NCI-H526 treated with DMSO at 0.1 percent for 48 hours (cell line): ENCODE measurements at regions not wholly inside any gene's neighbourhood (a gene's known extent, or its start where the extent isn't known, plus 50 kb on each side); places are given as distances from the start of the nearest gene placed in this dataset.
"Not testable (repeated sequence)": the region's sequence is repeated elsewhere in the genome, so short reads cannot be mapped to it uniquely, and the experiment has no call there.

ENCODE experiments used
- DNase-seq: peaks from one replicate; lab custom pipeline; 2025; lab: John Stamatoyannopoulos, UW

DNA sequence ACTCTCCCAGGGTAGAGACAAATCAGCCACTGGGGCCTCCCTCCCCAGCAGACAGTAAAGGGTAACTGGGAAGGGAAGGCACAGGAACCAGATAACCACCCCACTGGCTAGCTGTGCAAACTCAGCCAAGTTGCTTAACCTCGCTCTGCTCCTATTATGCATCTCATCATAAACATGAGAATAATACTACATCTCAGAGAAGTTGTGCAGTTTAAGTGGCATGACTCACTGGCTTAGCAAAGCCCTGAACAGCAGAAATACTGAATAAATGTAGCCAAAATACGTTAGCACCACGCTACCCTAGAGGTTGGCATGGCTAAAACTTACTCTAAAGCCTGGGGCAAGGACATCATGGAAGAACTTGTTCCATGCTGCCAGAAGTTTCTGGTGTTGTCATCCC is 128.1 kb upstream of the ANK3 start:
- no peak for DNase-seq

DNA sequence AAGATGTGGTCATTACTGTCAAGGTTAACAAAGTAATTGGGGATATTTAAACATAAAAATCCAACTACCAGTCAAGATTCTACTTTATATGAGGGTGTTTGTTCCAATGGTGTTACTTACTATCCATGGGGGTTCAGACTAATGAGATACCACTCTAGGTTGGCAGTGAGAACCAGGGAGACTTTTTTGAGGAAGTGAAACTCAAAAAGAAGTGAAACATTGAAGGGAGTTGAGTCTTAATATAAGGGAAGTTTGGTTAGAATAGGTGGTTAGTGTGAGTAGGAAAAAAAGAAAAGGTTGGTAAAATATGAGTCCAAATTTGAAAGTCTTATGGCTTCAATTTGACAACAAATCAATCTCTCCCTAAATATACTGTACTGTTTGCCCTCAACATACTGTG is 123.6 kb upstream of the ANK3 start:
- no peak for DNase-seq

DNA sequence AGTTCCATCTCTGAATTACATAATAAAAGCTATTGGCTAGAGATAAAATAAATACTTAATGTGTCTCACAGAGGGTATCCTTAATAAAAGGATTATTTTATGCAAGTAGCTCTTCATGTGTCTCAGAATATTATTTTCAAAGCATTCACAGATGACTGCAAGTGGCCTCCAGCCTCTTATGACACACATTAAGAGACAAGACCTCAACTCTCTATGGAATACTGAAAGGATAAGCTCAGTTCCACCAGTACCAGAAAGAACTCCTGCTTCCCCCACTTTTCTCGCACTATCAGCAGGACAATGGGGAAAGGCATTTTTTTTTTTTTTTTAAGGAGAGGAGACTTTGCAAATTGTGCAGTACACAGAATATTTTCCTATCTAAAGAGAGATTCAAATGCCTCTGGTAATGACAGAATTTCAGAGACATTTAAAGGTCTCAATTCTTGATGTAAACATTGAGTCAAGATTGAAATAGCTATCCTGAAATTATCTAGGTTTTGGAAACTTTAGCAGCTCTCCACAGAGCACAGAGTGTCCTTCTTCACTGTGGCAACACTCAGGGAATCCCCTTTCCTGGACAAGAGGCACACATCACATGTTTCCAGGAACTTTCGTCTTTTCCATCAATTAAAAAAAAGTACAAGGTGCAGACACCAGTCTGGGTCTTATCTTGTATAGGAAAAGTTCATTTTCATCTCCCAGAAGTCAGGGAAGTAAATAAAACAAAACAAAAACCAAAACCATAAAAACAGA is 122.0 kb upstream of the ANK3 start:
- DNase-seq, result no peak

DNA sequence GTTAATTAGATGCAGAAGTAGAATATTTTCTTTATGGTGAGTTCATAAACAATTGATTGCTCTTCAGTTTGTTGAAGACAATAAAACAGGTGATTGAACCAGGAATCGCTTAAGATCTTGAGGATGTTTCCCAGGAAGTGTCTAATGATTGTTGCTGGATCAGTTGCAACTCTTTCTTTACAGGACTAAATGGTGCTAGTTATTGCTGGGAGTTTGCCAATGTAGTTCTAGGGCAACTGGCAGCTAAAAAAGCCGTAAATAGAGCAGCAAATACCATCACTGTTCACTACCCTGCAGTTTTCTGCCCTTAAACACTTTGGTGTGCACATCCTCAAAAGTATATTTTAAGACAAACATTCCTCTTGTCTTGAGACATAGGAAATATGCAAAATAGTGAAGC is 119.2 kb upstream of the ANK3 start:
- DNase-seq, result no peak

DNA sequence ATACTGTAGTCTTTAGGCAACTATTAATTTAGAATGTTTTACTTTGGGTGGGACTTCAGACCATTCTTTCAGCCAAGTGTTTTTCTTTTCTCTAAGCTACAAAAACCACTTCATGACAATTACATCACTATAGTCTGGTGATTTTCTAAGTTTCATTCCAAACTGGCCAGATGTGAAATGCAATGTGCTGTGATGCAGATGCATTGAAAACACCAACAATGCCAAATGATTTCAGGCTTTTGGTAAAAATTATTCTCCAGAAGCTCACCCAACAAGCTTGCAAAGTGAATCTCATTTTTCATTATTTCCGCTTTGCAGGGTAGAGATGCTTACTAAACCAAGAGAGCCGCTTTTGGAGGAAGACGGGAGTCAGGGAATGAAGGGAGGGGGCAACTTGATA is 118.4 kb upstream of the ANK3 start:
- no peak for DNase-seq

DNA sequence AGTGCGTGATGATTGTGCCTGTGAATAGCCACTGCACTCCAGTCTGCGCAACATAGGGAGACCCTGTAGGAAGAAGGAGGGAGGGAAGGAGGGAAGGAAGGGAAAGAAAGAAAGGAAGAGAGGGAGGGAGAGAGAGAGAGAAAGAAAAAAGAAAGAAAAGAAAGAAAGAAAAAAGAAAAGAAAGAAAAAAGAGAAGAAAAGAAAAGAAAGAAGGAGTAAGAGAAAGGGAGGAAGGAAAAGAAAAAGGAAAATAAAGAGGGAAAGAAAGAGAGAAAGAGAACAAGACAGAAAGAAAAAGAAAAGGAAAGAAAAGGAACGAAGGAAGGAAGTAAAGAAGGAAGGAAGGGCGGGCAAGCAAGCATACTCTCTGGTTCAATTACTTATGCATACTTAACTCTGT is 112.9 kb upstream of the ANK3 start:
- DNase-seq, result no peak

DNA sequence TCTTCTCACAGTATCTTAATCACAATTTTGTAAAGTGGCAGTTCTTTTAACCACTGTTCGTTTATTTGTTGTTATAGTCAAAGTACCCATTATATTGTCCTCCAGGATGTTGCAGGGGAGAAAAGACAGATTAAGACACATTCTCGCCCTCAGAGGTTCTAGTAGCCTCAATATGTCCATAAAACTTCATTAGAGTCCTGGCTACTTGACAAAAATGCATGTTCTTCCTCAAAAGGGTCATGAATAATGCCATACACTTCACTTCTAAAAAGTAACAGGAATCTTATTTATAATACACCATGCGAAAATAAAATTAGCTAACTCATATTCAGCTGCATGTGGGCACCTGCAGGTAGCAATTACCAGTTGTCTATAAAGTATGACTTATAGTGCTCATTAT is 109.3 kb upstream of the ANK3 start:
- no peak for DNase-seq

DNA sequence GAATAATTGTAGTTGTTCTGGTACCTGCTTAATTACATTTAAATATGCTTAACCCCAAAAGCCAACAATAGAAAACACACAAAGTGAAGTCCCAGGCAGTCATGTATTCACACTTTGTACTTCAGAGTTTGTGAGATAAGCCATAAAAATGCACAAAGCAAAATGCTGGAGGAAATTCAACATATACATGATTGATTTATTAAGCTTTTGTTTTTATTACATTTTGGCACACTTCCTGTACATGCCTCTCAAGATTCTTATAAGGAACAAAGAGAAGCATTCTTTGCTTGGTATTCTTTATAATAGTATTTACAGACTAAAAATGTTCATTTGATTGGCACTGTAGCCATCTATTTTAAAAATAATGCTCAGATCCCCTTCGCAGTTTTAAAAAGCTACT is 107.7 kb upstream of the ANK3 start:
- no peak for DNase-seq

DNA sequence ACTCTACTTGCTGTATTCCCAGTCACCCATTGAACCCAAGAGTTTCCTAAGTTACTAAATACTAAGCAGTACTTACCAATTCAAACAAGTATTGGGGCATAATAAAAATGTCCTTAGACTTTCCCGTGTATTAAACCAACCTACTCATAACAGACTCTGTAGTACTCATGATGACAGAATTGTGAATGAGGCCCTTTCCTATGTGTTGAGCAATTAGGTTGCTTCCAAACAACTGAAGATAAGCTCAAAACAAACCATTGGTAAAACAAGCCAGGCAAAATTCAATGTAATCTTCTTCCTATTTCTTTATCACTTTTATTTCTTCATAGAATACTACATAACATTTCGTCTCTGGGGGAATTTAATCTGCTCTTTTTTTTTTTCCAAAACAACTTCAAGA is 106.5 kb upstream of the ANK3 start:
- no peak for DNase-seq

DNA sequence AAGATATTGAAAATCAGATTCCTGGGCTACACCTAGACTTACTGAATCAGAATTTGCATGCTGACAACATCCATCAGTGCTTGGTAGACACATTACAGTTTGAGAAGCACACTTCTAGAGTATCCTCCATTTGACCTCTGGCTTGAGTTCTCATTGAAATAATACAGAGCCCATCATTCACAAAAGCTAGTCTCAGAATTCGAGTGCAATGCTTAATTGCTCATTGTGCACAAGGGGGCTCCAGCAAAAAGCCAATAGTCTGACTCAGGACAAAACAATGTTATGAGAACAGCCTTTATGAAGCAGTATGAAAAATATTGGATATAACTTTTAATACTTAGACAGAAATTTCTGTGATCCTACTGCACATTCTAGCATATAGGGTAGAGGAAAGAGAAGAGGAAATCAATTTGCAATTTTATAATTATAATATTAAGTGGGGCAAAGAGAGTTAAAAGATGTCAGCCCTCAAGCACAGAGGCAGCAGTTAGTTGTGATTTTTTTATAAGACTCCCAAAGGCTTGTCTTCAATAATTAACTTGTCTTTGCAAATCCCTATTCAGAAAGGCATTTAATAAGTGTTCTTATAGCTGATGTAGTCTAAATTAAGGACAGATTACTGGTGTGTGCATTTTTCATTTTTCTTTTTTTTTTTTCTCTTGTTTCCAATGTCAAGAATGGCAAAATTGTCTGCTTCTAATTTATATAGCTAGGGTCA is 105.8 kb upstream of the ANK3 start:
- DNase-seq, result no peak

DNA sequence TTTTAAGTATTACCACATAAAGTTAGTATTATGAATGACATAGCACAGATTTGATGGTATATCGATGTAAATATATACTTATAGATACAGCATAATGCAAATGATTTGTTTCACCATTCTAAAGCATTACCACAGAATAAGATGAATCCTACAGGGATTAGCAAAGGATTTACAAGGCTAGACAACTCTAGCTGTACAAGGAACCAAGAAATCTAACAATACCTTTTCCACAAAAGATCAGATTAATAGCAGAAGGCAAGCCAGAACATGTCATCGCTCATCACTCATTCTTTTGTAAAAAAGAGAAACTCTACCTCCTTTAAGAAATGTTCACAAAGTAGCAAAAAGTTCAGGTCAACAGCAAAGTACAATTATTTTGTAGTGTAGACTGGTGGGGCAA is 105.1 kb upstream of the ANK3 start:
- DNase-seq, result no peak

DNA sequence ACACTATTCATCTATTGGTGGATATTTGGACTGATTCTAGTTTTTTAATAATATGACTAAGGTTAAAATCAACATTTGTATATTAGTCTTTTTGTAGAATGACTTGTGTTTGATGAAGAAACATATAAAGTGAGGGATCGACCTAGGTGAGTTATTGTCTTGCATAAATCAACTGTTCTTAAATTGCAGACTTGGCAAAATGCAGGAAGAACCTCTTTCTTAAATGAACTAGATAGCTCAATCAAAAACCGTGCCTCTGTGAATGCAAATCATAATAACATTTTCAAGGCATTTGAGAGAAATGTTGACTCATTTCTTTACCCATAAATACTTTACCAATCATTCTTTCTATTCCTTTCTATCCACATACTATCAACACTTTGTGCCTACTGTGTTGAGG is 101.5 kb upstream of the ANK3 start:
- no peak for DNase-seq

DNA sequence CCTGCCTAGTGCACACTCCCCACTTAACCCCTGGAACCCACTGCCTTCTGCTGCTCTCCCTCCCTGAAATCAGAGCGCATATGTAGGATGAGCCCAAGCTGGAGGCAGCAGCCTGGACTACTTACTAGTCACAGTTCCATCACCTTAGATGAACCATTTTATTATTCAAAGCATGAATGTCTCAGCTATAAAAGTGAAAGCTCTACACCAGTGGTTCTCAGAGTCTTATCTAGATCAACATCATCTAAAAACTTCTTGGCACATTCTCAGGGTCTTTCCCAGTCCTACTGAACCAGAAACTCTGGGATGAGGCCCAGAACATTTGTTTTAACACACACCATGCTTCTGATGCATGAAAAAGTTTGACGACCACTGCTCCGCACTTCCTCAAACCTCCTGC is 100.3 kb upstream of the ANK3 start:
- DNase-seq, result no peak

DNA sequence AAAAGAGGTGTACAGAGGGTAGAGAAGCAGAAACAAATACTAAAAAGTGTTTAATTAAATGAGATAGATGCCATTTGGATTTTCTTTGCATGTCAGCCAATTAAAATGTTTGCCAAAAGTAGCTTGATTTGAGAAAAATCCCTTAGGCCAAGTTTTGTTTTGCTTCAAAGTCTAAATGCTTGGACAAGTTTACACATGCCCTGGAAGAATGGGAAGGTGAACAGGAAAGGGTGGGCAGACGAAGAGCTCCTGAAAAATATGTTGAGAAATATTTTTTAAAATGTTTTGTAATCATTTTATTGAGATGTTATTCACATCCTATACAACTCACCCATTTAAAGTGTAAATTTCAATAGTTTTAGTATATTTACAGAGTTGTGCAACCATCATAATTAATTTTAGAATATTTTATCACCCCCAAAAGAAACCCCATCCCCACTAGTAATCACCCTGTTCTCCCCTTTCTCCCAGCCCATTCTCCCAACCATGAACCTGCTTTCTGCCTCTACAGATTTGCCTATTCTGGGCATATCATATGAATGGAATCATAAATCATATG is 98.5 kb upstream of the ANK3 start:
- no peak for DNase-seq

DNA sequence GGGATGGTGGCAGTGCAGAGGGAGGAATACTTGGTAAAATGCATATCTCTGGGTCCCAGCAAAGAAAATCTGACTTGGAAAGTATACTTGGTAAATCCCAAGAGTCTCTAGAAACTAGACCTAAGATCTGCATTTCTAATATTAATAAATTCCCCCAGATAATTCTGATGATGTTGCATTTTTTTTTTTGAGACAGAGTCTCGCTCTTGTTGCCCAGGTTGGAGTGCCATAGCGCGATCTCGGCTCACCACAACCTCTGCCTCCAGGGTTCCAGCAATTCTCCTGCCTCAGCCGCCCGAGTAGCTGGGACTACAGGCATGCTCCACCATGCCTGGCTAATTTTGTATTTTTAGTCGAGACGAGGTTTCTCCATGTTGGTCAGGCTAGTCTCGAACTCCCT is 97.9 kb upstream of the ANK3 start:
- no peak for DNase-seq

DNA sequence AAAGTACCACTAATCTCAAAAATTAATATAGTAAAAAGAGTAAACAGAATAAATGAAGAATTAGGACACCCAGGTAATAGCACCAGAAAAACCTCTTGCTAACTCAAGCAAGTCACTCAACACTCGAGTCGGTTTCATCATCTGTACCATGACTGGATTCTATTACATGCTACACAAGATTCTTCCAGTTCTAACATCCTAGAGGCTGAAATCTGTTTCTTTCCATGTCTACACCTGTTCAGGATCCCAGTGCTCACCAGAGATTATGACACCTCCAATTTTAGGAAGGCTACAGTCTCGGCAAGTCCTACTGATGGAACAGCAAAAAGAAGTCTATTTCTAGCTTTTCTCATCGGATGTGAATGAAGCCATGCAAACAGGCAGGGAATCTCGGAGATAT is 95.3 kb upstream of the ANK3 start:
- no peak for DNase-seq

DNA sequence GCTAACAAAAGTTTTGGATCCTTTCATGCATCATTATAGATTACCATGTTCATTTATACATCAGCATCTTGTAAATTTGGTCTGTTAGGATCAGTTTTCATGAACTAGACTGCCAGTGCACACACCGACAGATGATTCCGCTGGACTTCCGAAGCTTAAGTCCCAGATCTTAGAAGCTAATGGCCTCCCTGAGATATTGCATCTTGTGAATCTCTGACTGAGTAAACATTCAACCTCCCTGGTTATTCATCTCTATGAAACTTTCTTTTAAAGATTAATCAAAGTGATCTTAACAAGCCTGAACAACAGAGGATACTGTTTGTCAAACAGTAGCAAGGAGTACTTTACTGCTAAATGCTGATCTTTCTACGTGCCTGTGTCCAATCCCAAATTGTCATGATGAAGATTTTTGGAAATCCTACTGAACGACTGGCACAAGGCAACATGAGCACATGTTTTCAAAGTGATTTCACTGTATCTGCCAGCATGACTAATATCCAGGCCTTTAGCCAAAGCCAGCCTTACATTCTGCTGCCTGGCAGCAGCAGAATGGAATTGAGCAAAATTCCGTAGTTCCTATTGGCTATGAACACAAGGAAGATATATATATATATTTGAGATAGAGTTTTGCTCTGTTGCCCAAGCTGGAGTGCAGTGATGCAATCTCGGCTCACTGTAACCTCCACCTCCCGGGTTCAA is 91.3 kb upstream of the ANK3 start:
- no peak for DNase-seq

DNA sequence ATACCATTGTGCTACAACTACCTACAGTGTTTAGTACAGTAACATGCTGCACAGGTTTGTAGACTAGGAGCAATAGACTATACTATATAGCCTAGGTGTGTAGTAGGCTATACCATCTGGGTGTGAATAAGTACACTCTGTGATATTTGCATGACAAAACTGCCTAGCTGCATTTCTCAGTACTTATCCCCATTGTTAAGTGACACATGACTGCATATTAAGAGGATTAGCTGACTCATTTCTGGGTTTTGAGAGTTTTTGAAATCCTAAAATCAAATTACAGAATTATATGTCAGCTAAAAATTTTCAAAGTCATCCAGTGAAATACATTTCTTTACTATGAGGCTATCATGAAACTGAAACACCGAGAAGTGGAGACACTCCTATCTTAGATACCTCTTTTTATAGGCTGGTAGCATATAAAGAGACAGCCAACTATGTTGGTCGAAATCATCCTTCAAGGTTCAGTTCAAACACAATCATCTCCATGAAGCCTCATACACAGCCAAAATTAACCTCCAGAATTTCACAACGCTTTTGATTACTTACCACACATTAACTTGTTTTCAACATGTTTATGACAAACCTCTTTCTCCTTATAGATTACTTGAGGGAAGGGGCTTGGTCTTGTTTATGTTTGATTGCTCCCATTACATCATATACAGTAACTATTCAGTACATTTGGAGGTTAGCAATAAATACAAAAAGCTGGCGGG is 89.8 kb upstream of the ANK3 start:
- DNase-seq, result no peak

DNA sequence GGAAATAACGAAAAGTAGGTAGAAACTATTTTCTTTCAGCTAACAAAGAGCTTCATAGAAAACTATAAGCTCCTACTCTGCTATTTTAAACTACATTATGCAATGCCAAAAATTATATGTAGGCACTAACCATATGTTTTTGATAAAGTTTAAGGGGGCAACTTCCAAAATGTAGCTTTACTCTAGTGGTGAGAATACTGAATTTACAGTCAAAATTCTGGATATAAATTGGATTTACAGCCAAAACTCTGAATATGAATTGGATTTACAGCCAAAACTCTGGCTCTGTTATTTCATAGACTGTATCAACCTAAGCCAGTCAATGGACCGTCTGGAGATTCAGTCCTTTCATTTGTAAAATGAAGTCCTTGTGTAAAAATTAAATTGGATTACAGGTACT is 86.8 kb upstream of the ANK3 start:
- no peak for DNase-seq

DNA sequence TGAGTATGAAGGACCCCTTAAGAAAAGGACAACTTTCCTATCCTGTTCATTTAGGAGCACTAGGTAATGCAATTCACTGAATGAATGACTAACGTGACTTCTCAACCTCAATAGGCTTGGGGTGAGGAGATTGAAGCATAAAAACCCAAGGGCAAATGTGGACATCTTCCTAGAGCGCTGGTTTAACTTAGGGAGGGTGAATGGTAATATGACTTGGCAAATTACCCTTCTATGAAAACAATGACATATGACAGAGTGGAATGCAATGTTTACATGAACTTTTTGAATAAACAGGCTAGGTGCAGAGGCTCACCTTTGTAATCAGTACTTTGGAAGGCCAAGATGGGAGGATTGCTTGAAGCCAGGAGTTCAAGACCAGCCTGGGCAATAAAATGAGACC is 83.9 kb upstream of the ANK3 start:
- DNase-seq, result no peak

DNA sequence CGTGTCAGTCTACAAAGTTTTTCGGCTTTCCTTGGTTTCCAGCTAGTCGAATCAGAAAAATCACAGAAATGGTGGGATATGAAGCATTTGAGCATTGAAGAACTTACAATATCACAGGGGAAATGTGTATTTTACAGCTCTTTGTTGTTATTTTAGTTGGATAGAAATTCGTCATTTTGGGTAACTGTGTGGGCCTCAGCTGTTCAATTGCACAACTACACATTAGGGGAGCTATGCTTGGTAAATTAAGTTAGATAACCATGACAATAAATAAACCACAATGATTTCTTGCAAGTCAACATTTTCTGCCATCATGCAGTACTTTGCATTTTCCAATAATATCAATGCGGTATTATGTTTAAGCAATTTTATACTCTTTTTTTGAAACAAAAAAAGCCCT is 80.4 kb upstream of the ANK3 start:
- no peak for DNase-seq

DNA sequence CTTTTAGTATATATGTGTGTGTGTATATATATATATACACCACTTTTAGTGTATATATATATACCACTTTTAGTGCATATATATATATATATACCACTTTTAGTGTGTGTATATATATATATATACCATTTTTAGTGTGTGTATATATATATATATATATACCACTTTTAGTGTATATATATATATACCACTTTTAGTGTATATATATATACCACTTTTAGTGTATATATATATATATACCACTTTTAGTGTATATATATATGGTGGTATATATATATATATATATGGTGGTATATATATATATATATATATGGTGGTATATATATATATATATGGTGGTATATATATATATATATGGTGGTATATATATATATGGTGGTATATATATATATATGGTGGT is 79.5 kb upstream of the ANK3 start:
- DNase-seq, result not testable (repeated sequence)

DNA sequence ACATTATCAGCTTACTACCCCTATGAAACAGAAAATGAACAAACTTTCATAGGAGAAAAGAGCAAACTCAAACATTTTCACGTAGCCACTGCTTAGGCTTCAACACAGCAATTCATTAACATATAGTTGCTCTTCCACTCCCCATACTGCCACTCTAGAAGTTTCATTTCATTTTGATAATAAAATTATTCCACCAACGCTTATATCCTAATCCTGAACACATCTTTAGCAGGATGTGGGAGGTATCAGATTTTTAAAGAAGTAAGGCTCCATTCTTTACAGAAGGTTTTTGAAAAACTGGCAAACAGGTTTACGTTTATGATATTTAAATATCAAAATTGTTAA is 77.5 kb upstream of the ANK3 start:
- DNase-seq, result no peak
